ENCODE measurements at regions not wholly inside any gene's neighbourhood (a gene's known extent, or its start where the extent isn't known, plus 50 kb on each side); places are given as distances from the start of the nearest gene placed in this dataset.
A peak's percentile ranks its signal among the peaks of the same experiment; 100 is the strongest.
"Not testable (repeated sequence)": the region's sequence is repeated elsewhere in the genome, so short reads cannot be mapped to it uniquely, and the experiment has no call there.

- DNase-seq = no peak
These were observed 772.8 kb upstream of the RAG2 start for GRCh38 chr11:37370817-37371216.

- no peak for DNase-seq
These were observed 766.3 kb upstream of the RAG2 start for GRCh38 chr11:37364246-37364839.

GRCh38 chr11:37353192-37353591 lies 755.2 kb upstream of the RAG2 start:
- no peak for DNase-seq

- peak in 1 of 2 experiments; percentile 19 for DNase-seq
These were observed 754.4 kb upstream of the RAG2 start for GRCh38 chr11:37352485-37352884.

GRCh38 chr11:37343290-37343689 lies 745.3 kb upstream of the RAG2 start:
- DNase-seq = peak in 1 of 2 experiments; percentile 15

- DNase-seq = no peak
These were observed 738.4 kb upstream of the RAG2 start for GRCh38 chr11:37336401-37336800.

- DNase-seq = no peak
These were observed 735.3 kb upstream of the RAG2 start for GRCh38 chr11:37333345-37333744.

GRCh38 chr11:37323843-37324242 lies 725.8 kb upstream of the RAG2 start:
- no peak for DNase-seq

- DNase-seq = no peak
These were observed 724.5 kb upstream of the RAG2 start for GRCh38 chr11:37322333-37323194.

- DNase-seq = no peak
These were observed 722.9 kb upstream of the RAG2 start for GRCh38 chr11:37320921-37321320.

- DNase-seq = no peak
These were observed 719.8 kb upstream of the RAG2 start for GRCh38 chr11:37317803-37318202.

- DNase-seq = no peak
These were observed 715.2 kb upstream of the RAG2 start for GRCh38 chr11:37313266-37313665.

GRCh38 chr11:37306563-37306962 lies 708.5 kb upstream of the RAG2 start:
- DNase-seq = no peak

GRCh38 chr11:37301405-37301804 lies 703.4 kb upstream of the RAG2 start:
- DNase-seq = not testable (repeated sequence)

- DNase-seq = no peak
These were observed 700.1 kb upstream of the RAG2 start for GRCh38 chr11:37298173-37298572.

GRCh38 chr11:37286890-37287289 lies 688.9 kb upstream of the RAG2 start:
- no peak for DNase-seq

GRCh38 chr11:37282367-37282766 lies 684.3 kb upstream of the RAG2 start:
- peak; percentile 33 to 74 for DNase-seq

- no peak for DNase-seq
These were observed 682.2 kb upstream of the RAG2 start for GRCh38 chr11:37280200-37280599.

GRCh38 chr11:37277896-37278465 lies 679.9 kb upstream of the RAG2 start:
- DNase-seq = no peak

GRCh38 chr11:37264783-37265182 lies 666.7 kb upstream of the RAG2 start:
- peak in 1 of 2 experiments; percentile 1 for DNase-seq

- no peak for DNase-seq
These were observed 666.0 kb upstream of the RAG2 start for GRCh38 chr11:37264060-37264459.

GRCh38 chr11:37263467-37263866 lies 665.4 kb upstream of the RAG2 start:
- not testable (repeated sequence) for DNase-seq

- no peak for DNase-seq
These were observed 661.7 kb upstream of the RAG2 start for GRCh38 chr11:37259734-37260133.

GRCh38 chr11:37248145-37248544 lies 650.1 kb upstream of the RAG2 start:
- DNase-seq = no peak

Measured in NCI-H524 (cell line).